OCI-LY1 (cell line): ENCODE measurements at regions not wholly inside any gene's neighbourhood (a gene's known extent, or its start where the extent isn't known, plus 50 kb on each side); places are given as distances from the start of the nearest gene placed in this dataset.

Experiments used
- H2AFZ ChIP-seq: fragments of 200-600 bp; sonication (generic), shearing (Covaris generic); 2 replicates; pipeline ENCODE4 v1.6.0; 2014; ENCODE audit warnings: antibody characterized with exemption, mild to moderate bottlenecking, low read length
- H3F3A ChIP-seq: fragments of 200-600 bp; sonication (generic), shearing (Covaris generic); 2 replicates; pipeline ENCODE4 v1.6.0; 2014; ENCODE audit warnings: mild to moderate bottlenecking, antibody characterized with exemption, low read length, moderate library complexity; ENCODE audit not compliant: insufficient read depth
- H3K27ac ChIP-seq: fragments of 200-600 bp; sonication (generic); 2 replicates; pipeline ENCODE4 v1.5.1; 2014; ENCODE audit warnings: low read length, mixed run types, mild to moderate bottlenecking, low read depth; ENCODE audit not compliant: poor library complexity, severe bottlenecking
- H3K27me3 ChIP-seq: fragments of 200-600 bp; sonication (generic); 2 replicates; pipeline ENCODE4 v1.6.0; 2014; ENCODE audit warnings: antibody characterized with exemption, mild to moderate bottlenecking, low read length, moderate library complexity; ENCODE audit not compliant: insufficient read depth
- H3K36me3 ChIP-seq: fragments of 200-600 bp; sonication (generic); 2 replicates; pipeline ENCODE4 v1.6.1; 2014; ENCODE audit warnings: mild to moderate bottlenecking, antibody characterized with exemption, low read length, moderate library complexity, mixed read lengths; ENCODE audit not compliant: insufficient read depth
- H3K4me1 ChIP-seq: fragments of 200-600 bp; sonication (generic); 2 replicates; pipeline ENCODE4 v1.5.1; 2014; ENCODE audit warnings: mild to moderate bottlenecking, low read length, moderate library complexity; ENCODE audit not compliant: insufficient read depth, severe bottlenecking
- H3K4me2 ChIP-seq: fragments of 200-600 bp; sonication (generic), shearing (Covaris generic); 2 replicates; pipeline ENCODE4 v1.6.1; 2014; ENCODE audit warnings: low read length
- H3K4me3 ChIP-seq: fragments of 200-600 bp; sonication (generic); 2 replicates; pipeline ENCODE4 v1.5.1; 2014; ENCODE audit warnings: low read length, low read depth, mild to moderate bottlenecking, mixed read lengths; ENCODE audit not compliant: poor library complexity, severe bottlenecking
- H3K79me2 ChIP-seq: fragments of 200-600 bp; shearing (Covaris generic); 2 replicates; pipeline ENCODE4 v1.6.1; 2016; ENCODE audit warnings: mixed run types, low read length, mixed read lengths; ENCODE audit not compliant: insufficient read depth
- H3K9ac ChIP-seq: fragments of 200-600 bp; sonication (generic), shearing (Covaris generic); 2 replicates; pipeline ENCODE4 v1.6.1; 2014; ENCODE audit warnings: mild to moderate bottlenecking, low read length, mixed read lengths
- H3K9me2 ChIP-seq: fragments of 200-600 bp; sonication (generic), shearing (Covaris generic); 2 replicates; pipeline ENCODE4 v1.6.1; 2014; ENCODE audit warnings: low read depth, mild to moderate bottlenecking, low read length, mixed read lengths
- H3K9me3 ChIP-seq: fragments of 200-600 bp; shearing (Covaris generic); 2 replicates; pipeline ENCODE4 v1.6.1; 2014; ENCODE audit warnings: low read length, mixed read lengths
- H4K20me1 ChIP-seq: fragments of 200-600 bp; sonication (generic), shearing (Covaris generic); 2 replicates; pipeline ENCODE4 v1.6.0; 2016; ENCODE audit warnings: mild to moderate bottlenecking, low read length; ENCODE audit not compliant: insufficient read depth
- EZH2 ChIP-seq: fragments of 200-600 bp; sonication (generic), shearing (Covaris generic); IDR thresholded peaks from 2 replicates; pipeline ENCODE4 v1.8.0; 2017; ENCODE audit warnings: borderline replicate concordance, mixed run types, mild to moderate bottlenecking, antibody characterized with exemption, low read length, moderate library complexity, mixed read lengths
- TF ChIP-seq, protein P1 (sequence below): fragments of 200-600 bp; sonication (generic), shearing (Covaris generic); IDR thresholded peaks from 2 replicates; pipeline ENCODE4 v1.5.1; 2017; ENCODE audit warnings: mild to moderate bottlenecking, antibody characterized with exemption, low read length, moderate library complexity, mixed read lengths

DNA sequence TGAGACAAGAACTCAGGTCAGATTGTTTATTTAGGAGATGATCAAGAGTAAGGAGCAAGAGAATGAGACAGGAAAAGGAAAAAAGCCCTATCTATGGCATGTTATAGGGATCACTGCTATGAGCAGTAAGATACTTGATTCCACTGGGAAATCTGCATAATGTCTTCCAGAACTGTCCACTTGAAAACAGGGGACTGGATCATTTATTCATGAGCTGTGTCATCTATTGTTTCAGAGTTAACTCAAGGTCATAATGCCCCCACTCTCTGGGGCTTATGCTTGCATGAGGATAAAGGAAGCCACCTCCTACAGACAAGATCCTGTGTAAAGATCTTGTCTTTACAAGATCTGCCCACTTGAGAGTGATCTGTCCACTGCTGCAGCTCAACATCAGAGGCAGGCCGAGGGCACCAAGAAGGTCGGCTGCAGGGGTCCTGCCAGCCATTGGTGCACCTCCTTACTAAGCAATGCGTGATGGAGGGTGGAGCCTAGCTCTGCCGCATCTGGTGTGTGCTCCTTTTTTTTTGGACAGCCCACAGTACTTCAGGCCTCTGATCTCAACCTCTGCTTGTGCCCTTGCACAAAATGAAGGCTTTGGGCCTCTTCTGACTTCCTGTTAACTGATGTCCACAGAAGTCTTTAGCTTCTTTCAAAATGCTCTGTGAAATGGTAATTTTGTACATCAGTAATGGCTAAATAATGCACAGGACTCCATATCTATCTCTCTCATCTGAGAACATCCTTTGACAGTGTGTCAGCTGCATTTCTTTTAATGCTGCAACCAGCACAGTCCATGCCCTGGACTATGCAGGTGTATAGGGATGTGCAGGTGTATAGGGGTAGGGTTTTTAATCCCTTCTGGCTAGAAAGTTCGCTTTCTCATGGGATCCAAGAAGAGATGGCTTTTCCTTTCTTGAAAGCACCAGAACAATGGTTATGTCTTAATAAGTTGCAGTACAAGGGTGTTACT is 95.9 kb upstream of the TRPC3 start:
- no peak overlapping the region for H3K27ac ChIP-seq
- no peak overlapping the region for H3K4me3 ChIP-seq
- no peaks in the 10 kb centered on the region for H3K36me3 ChIP-seq
- H3K4me2 ChIP-seq: no peak overlapping the region
- no peaks in the 10 kb centered on the region for H4K20me1 ChIP-seq
- no peaks in the 10 kb centered on the region for H3K79me2 ChIP-seq
- H3K9me2 ChIP-seq: no peaks in the 10 kb centered on the region
- TF ChIP-seq, protein P1, sequence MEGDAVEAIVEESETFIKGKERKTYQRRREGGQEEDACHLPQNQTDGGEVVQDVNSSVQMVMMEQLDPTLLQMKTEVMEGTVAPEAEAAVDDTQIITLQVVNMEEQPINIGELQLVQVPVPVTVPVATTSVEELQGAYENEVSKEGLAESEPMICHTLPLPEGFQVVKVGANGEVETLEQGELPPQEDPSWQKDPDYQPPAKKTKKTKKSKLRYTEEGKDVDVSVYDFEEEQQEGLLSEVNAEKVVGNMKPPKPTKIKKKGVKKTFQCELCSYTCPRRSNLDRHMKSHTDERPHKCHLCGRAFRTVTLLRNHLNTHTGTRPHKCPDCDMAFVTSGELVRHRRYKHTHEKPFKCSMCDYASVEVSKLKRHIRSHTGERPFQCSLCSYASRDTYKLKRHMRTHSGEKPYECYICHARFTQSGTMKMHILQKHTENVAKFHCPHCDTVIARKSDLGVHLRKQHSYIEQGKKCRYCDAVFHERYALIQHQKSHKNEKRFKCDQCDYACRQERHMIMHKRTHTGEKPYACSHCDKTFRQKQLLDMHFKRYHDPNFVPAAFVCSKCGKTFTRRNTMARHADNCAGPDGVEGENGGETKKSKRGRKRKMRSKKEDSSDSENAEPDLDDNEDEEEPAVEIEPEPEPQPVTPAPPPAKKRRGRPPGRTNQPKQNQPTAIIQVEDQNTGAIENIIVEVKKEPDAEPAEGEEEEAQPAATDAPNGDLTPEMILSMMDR: no peak
- no peak for TF ChIP-seq EZH2
- H2AFZ ChIP-seq: no peak overlapping the region
- no peaks in the 10 kb centered on the region for H3K9me3 ChIP-seq
- no peaks in the 10 kb centered on the region for H3F3A ChIP-seq
- H3K27me3 ChIP-seq: no peaks in the 10 kb centered on the region
- H3K4me1 ChIP-seq: no peaks in the 10 kb centered on the region
- no peak overlapping the region for H3K9ac ChIP-seq

DNA sequence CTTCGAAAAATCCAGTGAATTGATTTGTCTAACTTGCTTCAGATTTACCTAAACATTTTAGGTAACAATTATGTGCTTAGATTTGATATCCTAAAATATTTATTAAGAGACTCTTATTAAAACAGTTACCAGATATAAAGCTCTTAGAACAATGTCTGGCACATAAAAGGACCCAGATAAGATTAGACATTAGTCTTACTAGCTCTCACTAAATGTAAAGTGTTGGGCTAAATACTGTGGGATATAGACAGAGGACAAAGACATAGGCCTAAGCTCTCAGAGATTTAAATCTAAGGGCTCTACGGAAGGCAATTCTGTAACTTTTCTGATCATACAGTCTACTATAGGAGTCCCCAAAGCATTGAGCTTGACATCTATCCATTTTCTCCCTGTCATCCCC is 94.4 kb upstream of the TRPC3 start:
- TF ChIP-seq EZH2: no peak
- TF ChIP-seq, protein P1: no peak
- Histone ChIP-seq H3K27me3 (no peaks in the 10 kb centered on the region), H3K27ac (no peak overlapping the region), H3K36me3 (no peaks in the 10 kb centered on the region), H4K20me1 (no peaks in the 10 kb centered on the region), H3K79me2 (no peaks in the 10 kb centered on the region), H3K4me3 (no peak overlapping the region), H3F3A (no peaks in the 10 kb centered on the region), H3K9me3 (no peaks in the 10 kb centered on the region), H2AFZ (no peak overlapping the region), H3K9me2 (no peaks in the 10 kb centered on the region), H3K4me2 (no peak overlapping the region), H3K4me1 (no peaks in the 10 kb centered on the region), H3K9ac (no peak overlapping the region)

DNA sequence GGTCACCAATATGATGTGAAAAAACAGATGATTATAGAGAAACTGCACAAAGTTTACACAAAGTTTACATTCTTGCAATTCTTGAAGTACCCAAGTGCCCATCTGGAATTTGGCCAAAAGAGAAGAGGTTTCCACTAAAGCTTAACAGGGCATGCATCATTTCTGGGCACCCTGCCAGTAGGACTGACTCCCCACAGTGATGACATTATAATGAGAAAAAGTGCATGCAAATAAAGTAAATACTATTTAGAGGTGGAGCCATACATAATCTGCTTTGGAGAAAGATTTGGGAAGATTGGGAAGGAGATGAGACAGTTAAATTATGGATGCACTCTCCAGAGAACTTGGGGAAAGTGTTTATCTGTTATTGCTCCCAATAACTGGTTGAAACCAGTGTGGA is 93.7 kb upstream of the TRPC3 start:
- Histone ChIP-seq H3K27me3 (no peaks in the 10 kb centered on the region), H3K9me2 (no peaks in the 10 kb centered on the region), H3K9ac (no peak overlapping the region), H3K27ac (no peak overlapping the region), H2AFZ (no peak overlapping the region), H3K4me2 (no peak overlapping the region), H3K36me3 (no peaks in the 10 kb centered on the region), H4K20me1 (no peaks in the 10 kb centered on the region), H3K9me3 (no peaks in the 10 kb centered on the region), H3K4me3 (no peak overlapping the region), H3K4me1 (no peaks in the 10 kb centered on the region), H3F3A (no peaks in the 10 kb centered on the region), H3K79me2 (no peaks in the 10 kb centered on the region)
- TF ChIP-seq EZH2: no peak
- TF ChIP-seq, protein P1: no peak
